Heart left ventricle (tissue), 13 donors: ENCODE measurements at regions not wholly inside any gene's neighbourhood (a gene's known extent, or its start where the extent isn't known, plus 50 kb on each side); places are given as distances from the start of the nearest gene placed in this dataset.

ENCODE experiments used
- CTCF ChIP-seq, 12 donors: fragments of 200-600 bp; sonication (generic) in 4 of 12; IDR thresholded peaks; one replicate each; pipeline versions ENCODE4 v1.5.0 to v1.8.0; 2018 to 2022; ENCODE audit warnings: antibody characterized with exemption in 12 of 12, mild to moderate bottlenecking in 5 of 12
- POLR2A ChIP-seq, 2 donors: fragments of 450-650 bp; IDR thresholded peaks; one replicate each; pipeline ENCODE4 v1.6.1; 2017; ENCODE audit warnings: antibody characterized with exemption in 2 of 2, mild to moderate bottlenecking in 2 of 2, moderate library complexity in 2 of 2
- donor health status: ischemic (EF 13 %, LVEDD 7.1; RV severe dilation, severe dysfunction).
- donor health status: DM: no; HTN: yes; CAD: no.
- donor health status: DM: no; HTN: no; CAD: no.
- donor health status: ischemic (EF 25% LVEDD 6.9; RV normal size, moderate dysfunction).
- donor health status: ischemic (EF 25% LVEDD 5.7; RV mildly dilated, moderate dysfunction).
- donor health status: ischemic (EF 35%, LVEDD 5.7; RV mildly dilated, moderate dysfunction).
- donor health status: nonischemic (EF 11% LVEDD 7.7; RV severe dilation, severe dysfunction).
- donor health status: DM: yes; HTN: yes; CAD: no.
- donor health status: PGD.
- donor health status: ischemic (EF 29% LVEDD 5.4; RV normal size, mild dysfunction).
- donor health status: nonischemic (EF 23%, LVEDD 6.1; RV moderate dilation, normal function).

DNA sequence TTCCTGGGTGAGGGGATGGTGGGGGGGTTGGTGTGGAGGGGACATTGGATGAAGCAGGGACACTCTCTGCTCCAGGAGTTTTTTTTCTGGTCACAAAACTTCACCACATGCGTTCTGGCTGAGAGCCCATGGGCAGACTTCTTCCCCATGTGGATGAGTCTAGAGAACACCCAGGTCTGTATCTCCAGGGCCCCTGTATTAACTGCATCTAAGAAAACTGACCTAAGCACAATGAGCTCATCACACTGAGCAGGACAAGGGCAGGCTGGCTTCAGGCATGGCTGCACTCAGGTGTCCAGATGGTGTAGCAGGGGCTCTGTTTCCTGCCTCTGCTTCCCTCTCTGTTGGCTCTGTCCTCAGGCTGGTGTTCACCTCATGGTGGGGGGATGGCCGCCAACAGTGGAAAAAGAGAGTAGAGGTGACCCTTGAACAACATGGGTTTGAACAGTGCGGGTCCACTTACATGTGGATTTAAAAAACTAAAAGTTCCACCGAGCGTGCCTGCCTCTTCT is 85.3 kb upstream of the STC2 start:
- TF ChIP-seq CTCF (IDR thresholded peaks at IDR 0.05) (no peak), POLR2A (IDR thresholded peaks at IDR 0.05) (no peak)
